ENCODE measurements at regions not wholly inside any gene's neighbourhood (a gene's known extent, or its start where the extent isn't known, plus 50 kb on each side); places are given as distances from the start of the nearest gene placed in this dataset.

GRCh38 chr2:8567469-8568260 lies 114.2 kb upstream of the ID2 start:
- H3K27me3 ChIP-seq (ENCODE audit: low read depth, low read length), result no peaks in the 10 kb centered on the region
- H3K27ac ChIP-seq (ENCODE audit: low read length), result no peak overlapping the region
- H3K9me3 ChIP-seq (ENCODE audit: control insufficient read depth in 1 of 2, low read length in 2 of 2), result no peaks in the 10 kb centered on the region
- no peaks in the 10 kb centered on the region for H3K4me1 ChIP-seq (ENCODE audit: control insufficient read depth in 1 of 2, insufficient read depth in 2 of 2, low read length in 2 of 2)
- H3K36me3 ChIP-seq (ENCODE audit: control insufficient read depth in 1 of 2, insufficient read depth in 2 of 2, low read length in 2 of 2), result no peaks in the 10 kb centered on the region
- H3K4me3 ChIP-seq (ENCODE audit: low read depth in 1 of 2, low read length in 2 of 2), result no peak overlapping the region

GRCh38 chr2:8568543-8569302 lies 113.1 kb upstream of the ID2 start:
- Histone ChIP-seq H3K27ac (ENCODE audit: low read length) (no peak overlapping the region), H3K4me1 (ENCODE audit: control insufficient read depth in 1 of 2, insufficient read depth in 2 of 2, low read length in 2 of 2) (no peaks in the 10 kb centered on the region), H3K36me3 (ENCODE audit: control insufficient read depth in 1 of 2, insufficient read depth in 2 of 2, low read length in 2 of 2) (no peaks in the 10 kb centered on the region), H3K9me3 (ENCODE audit: control insufficient read depth in 1 of 2, low read length in 2 of 2) (no peaks in the 10 kb centered on the region), H3K4me3 (ENCODE audit: low read depth in 1 of 2, low read length in 2 of 2) (no peak overlapping the region), H3K27me3 (ENCODE audit: low read depth, low read length) (no peaks in the 10 kb centered on the region)

GRCh38 chr2:8569332-8569930 lies 112.4 kb upstream of the ID2 start:
- Histone ChIP-seq H3K4me3 (ENCODE audit: low read depth in 1 of 2, low read length in 2 of 2) (no peak overlapping the region), H3K9me3 (ENCODE audit: control insufficient read depth in 1 of 2, low read length in 2 of 2) (no peaks in the 10 kb centered on the region), H3K27me3 (ENCODE audit: low read depth, low read length) (no peaks in the 10 kb centered on the region), H3K4me1 (ENCODE audit: control insufficient read depth in 1 of 2, insufficient read depth in 2 of 2, low read length in 2 of 2) (no peaks in the 10 kb centered on the region), H3K36me3 (ENCODE audit: control insufficient read depth in 1 of 2, insufficient read depth in 2 of 2, low read length in 2 of 2) (no peaks in the 10 kb centered on the region), H3K27ac (ENCODE audit: low read length) (no peak overlapping the region)

- Histone ChIP-seq H3K4me3 (ENCODE audit: low read depth in 1 of 2, low read length in 2 of 2) (no peak overlapping the region), H3K27ac (ENCODE audit: low read length) (no peak overlapping the region), H3K36me3 (ENCODE audit: control insufficient read depth in 1 of 2, insufficient read depth in 2 of 2, low read length in 2 of 2) (no peaks in the 10 kb centered on the region), H3K4me1 (ENCODE audit: control insufficient read depth in 1 of 2, insufficient read depth in 2 of 2, low read length in 2 of 2) (peaks cover 0 to 7% of the 10 kb centered on the region in 2 donors), H3K9me3 (ENCODE audit: control insufficient read depth in 1 of 2, low read length in 2 of 2) (no peaks in the 10 kb centered on the region), H3K27me3 (ENCODE audit: low read depth, low read length) (no peaks in the 10 kb centered on the region)
These were observed 111.2 kb upstream of the ID2 start for GRCh38 chr2:8570637-8571036.

- no peaks in the 10 kb centered on the region for H3K27me3 ChIP-seq (ENCODE audit: low read depth, low read length)
- H3K4me1 ChIP-seq (ENCODE audit: control insufficient read depth in 1 of 2, insufficient read depth in 2 of 2, low read length in 2 of 2), result peaks cover 3 to 7% of the 10 kb centered on the region in 2 donors
- H3K9me3 ChIP-seq (ENCODE audit: control insufficient read depth in 1 of 2, low read length in 2 of 2), result no peaks in the 10 kb centered on the region
- no peaks in the 10 kb centered on the region for H3K36me3 ChIP-seq (ENCODE audit: control insufficient read depth in 1 of 2, insufficient read depth in 2 of 2, low read length in 2 of 2)
- H3K27ac ChIP-seq (ENCODE audit: low read length), result no peak overlapping the region
- H3K4me3 ChIP-seq (ENCODE audit: low read depth in 1 of 2, low read length in 2 of 2), result no peak overlapping the region
These were observed 110.5 kb upstream of the ID2 start for GRCh38 chr2:8571301-8571791.

- no peaks in the 10 kb centered on the region for H3K36me3 ChIP-seq (ENCODE audit: control insufficient read depth in 1 of 2, insufficient read depth in 2 of 2, low read length in 2 of 2)
- no peaks in the 10 kb centered on the region for H3K9me3 ChIP-seq (ENCODE audit: control insufficient read depth in 1 of 2, low read length in 2 of 2)
- H3K4me3 ChIP-seq (ENCODE audit: low read depth in 1 of 2, low read length in 2 of 2), result no peak overlapping the region
- no peak overlapping the region for H3K27ac ChIP-seq (ENCODE audit: low read length)
- H3K4me1 ChIP-seq (ENCODE audit: control insufficient read depth in 1 of 2, insufficient read depth in 2 of 2, low read length in 2 of 2), result peaks cover 3 to 7% of the 10 kb centered on the region in 2 donors
- H3K27me3 ChIP-seq (ENCODE audit: low read depth, low read length), result no peaks in the 10 kb centered on the region
These were observed 109.9 kb upstream of the ID2 start for GRCh38 chr2:8571792-8572499.

GRCh38 chr2:8572712-8573233 lies 109.1 kb upstream of the ID2 start:
- H3K27me3 ChIP-seq (ENCODE audit: low read depth, low read length), result no peaks in the 10 kb centered on the region
- H3K9me3 ChIP-seq (ENCODE audit: control insufficient read depth in 1 of 2, low read length in 2 of 2), result no peaks in the 10 kb centered on the region
- no peaks in the 10 kb centered on the region for H3K36me3 ChIP-seq (ENCODE audit: control insufficient read depth in 1 of 2, insufficient read depth in 2 of 2, low read length in 2 of 2)
- H3K27ac ChIP-seq (ENCODE audit: low read length), result no peak overlapping the region
- H3K4me1 ChIP-seq (ENCODE audit: control insufficient read depth in 1 of 2, insufficient read depth in 2 of 2, low read length in 2 of 2), result peaks cover 3 to 7% of the 10 kb centered on the region in 2 donors
- H3K4me3 ChIP-seq (ENCODE audit: low read depth in 1 of 2, low read length in 2 of 2), result no peak overlapping the region

GRCh38 chr2:8573234-8573941 lies 108.5 kb upstream of the ID2 start:
- Histone ChIP-seq H3K4me1 (ENCODE audit: control insufficient read depth in 1 of 2, insufficient read depth in 2 of 2, low read length in 2 of 2) (peaks cover 3 to 7% of the 10 kb centered on the region in 2 donors), H3K27me3 (ENCODE audit: low read depth, low read length) (no peaks in the 10 kb centered on the region), H3K36me3 (ENCODE audit: control insufficient read depth in 1 of 2, insufficient read depth in 2 of 2, low read length in 2 of 2) (no peaks in the 10 kb centered on the region), H3K27ac (ENCODE audit: low read length) (no peak overlapping the region), H3K4me3 (ENCODE audit: low read depth in 1 of 2, low read length in 2 of 2) (no peak overlapping the region), H3K9me3 (ENCODE audit: control insufficient read depth in 1 of 2, low read length in 2 of 2) (no peaks in the 10 kb centered on the region)

GRCh38 chr2:8573942-8574195 lies 108.0 kb upstream of the ID2 start:
- Histone ChIP-seq H3K4me1 (ENCODE audit: control insufficient read depth in 1 of 2, insufficient read depth in 2 of 2, low read length in 2 of 2) (peaks cover 3 to 7% of the 10 kb centered on the region in 2 donors), H3K27me3 (ENCODE audit: low read depth, low read length) (no peaks in the 10 kb centered on the region), H3K4me3 (ENCODE audit: low read depth in 1 of 2, low read length in 2 of 2) (no peak overlapping the region), H3K9me3 (ENCODE audit: control insufficient read depth in 1 of 2, low read length in 2 of 2) (no peaks in the 10 kb centered on the region), H3K36me3 (ENCODE audit: control insufficient read depth in 1 of 2, insufficient read depth in 2 of 2, low read length in 2 of 2) (no peaks in the 10 kb centered on the region), H3K27ac (ENCODE audit: low read length) (no peak overlapping the region)

- H3K4me3 ChIP-seq (ENCODE audit: low read depth in 1 of 2, low read length in 2 of 2), result no peak overlapping the region
- H3K27me3 ChIP-seq (ENCODE audit: low read depth, low read length), result no peaks in the 10 kb centered on the region
- no peaks in the 10 kb centered on the region for H3K36me3 ChIP-seq (ENCODE audit: control insufficient read depth in 1 of 2, insufficient read depth in 2 of 2, low read length in 2 of 2)
- peaks cover 3 to 7% of the 10 kb centered on the region in 2 donors for H3K4me1 ChIP-seq (ENCODE audit: control insufficient read depth in 1 of 2, insufficient read depth in 2 of 2, low read length in 2 of 2)
- no peak overlapping the region for H3K27ac ChIP-seq (ENCODE audit: low read length)
- H3K9me3 ChIP-seq (ENCODE audit: control insufficient read depth in 1 of 2, low read length in 2 of 2), result no peaks in the 10 kb centered on the region
These were observed 107.4 kb upstream of the ID2 start for GRCh38 chr2:8574196-8575037.

All from muscle layer of duodenum (tissue), 2 donors.